Osteocyte (in vitro differentiated cells): ENCODE measurements at regions not wholly inside any gene's neighbourhood (a gene's known extent, or its start where the extent isn't known, plus 50 kb on each side); places are given as distances from the start of the nearest gene placed in this dataset.
"Not testable (repeated sequence)": the region's sequence is repeated elsewhere in the genome, so short reads cannot be mapped to it uniquely, and the experiment has no call there.

Source experiments
- DNase-seq: peaks from one replicate; pipeline ENCODE4 v3.0.0; 2021; ENCODE audit warnings: mixed read lengths; ENCODE audit not compliant: unreplicated experiment; ENCODE audit errors: extremely low spot score
- H3K27ac Mint-ChIP-seq: one replicate; pipeline ENCODE4 v1.8.0; 2021; ENCODE audit warnings: mild to moderate bottlenecking, mixed read lengths; ENCODE audit not compliant: unreplicated experiment
- H3K27me3 Mint-ChIP-seq: one replicate; pipeline ENCODE4 v1.8.0; 2021; ENCODE audit warnings: mixed read lengths; ENCODE audit not compliant: unreplicated experiment
- H3K36me3 Mint-ChIP-seq: one replicate; pipeline ENCODE4 v1.8.0; 2021; ENCODE audit warnings: mixed read lengths; ENCODE audit not compliant: unreplicated experiment
- H3K4me1 Mint-ChIP-seq: one replicate; pipeline ENCODE4 v1.8.0; 2021; ENCODE audit warnings: mixed read lengths; ENCODE audit not compliant: unreplicated experiment
- H3K4me3 Mint-ChIP-seq: one replicate; pipeline ENCODE4 v1.8.0; 2021; ENCODE audit warnings: mild to moderate bottlenecking, moderate library complexity, mixed read lengths; ENCODE audit not compliant: unreplicated experiment
- H3K9me3 Mint-ChIP-seq: one replicate; pipeline ENCODE4 v1.8.0; 2021; ENCODE audit warnings: mixed read lengths; ENCODE audit not compliant: unreplicated experiment
- TF ChIP-seq, protein P1 (sequence below): fragments of 200-600 bp; sonication (generic); IDR thresholded peaks from 2 replicates; pipeline ENCODE4 v1.5.0; 2021; ENCODE audit warnings: antibody characterized with exemption, mild to moderate bottlenecking, moderate library complexity

DNA sequence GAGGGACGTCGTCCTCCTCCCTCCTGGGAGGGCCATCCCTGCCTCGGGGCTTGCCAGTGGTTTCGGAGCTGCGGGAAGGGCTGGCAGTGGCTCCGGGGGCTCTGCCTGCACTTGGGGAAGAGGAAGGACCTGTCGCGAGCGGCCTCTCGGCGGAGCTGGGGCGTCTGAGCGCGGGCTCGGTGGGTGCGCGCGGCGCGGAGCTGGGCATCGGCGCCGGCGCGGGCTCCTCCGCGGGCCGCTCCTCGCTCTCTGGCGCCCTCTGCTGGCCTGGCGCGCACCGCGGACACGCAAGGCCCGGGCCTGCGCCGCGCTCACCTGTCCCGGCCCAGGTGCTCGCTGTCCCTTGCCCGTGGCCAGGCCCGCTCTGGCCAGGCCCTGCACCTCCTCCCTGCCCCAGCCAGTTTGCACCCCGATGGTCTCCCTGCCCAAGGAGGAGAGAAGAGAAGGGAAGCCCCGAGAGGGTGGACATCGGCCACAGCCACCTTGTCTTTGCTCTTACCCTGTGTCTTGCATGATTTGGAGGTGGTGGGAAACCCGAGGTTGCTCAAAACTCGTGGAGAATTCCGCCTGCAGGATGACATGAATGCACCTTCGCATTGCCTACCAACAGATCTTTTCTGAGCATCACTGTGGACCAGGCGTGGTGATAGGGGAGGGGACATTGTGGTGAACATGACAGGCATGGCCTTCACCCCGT, 119.2 kb downstream of the OTOP1 start:
- not testable (repeated sequence) for H3K27ac Mint-ChIP-seq, H3K9me3 Mint-ChIP-seq, H3K36me3 Mint-ChIP-seq, H3K4me1 Mint-ChIP-seq, DNase-seq
- peaks cover 21% of the 10 kb centered on the region for H3K27me3 Mint-ChIP-seq
- TF ChIP-seq, protein P1, sequence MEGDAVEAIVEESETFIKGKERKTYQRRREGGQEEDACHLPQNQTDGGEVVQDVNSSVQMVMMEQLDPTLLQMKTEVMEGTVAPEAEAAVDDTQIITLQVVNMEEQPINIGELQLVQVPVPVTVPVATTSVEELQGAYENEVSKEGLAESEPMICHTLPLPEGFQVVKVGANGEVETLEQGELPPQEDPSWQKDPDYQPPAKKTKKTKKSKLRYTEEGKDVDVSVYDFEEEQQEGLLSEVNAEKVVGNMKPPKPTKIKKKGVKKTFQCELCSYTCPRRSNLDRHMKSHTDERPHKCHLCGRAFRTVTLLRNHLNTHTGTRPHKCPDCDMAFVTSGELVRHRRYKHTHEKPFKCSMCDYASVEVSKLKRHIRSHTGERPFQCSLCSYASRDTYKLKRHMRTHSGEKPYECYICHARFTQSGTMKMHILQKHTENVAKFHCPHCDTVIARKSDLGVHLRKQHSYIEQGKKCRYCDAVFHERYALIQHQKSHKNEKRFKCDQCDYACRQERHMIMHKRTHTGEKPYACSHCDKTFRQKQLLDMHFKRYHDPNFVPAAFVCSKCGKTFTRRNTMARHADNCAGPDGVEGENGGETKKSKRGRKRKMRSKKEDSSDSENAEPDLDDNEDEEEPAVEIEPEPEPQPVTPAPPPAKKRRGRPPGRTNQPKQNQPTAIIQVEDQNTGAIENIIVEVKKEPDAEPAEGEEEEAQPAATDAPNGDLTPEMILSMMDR, result peak; percentile 67
- peak overlapping the region; percentile 54 for H3K4me3 Mint-ChIP-seq

DNA sequence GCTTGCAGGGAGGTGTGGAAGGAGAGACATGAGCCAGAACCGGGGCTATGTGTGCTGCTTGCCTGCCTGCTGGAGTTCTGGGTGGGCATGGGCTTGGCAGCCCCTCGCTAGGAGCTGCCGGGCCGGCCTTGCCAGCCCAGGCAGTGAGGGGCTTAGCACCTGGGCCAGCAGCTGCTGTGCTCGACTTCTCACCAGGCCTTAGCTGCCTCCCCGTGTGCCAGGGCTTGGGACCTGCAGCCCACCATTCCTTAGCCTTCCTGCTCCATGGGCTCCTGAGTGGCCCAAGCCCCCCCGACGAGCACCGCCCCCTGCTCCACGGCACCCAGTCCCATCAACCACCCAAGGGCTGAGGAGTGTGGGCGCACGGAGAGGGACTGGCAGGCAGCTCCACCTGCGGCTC, 111.3 kb downstream of the OTOP1 start:
- H3K27me3 Mint-ChIP-seq, result peaks cover 12% of the 10 kb centered on the region
- DNase-seq, H3K4me1 Mint-ChIP-seq, H3K9me3 Mint-ChIP-seq, H3K4me3 Mint-ChIP-seq, H3K27ac Mint-ChIP-seq, H3K36me3 Mint-ChIP-seq: not testable (repeated sequence)

DNA sequence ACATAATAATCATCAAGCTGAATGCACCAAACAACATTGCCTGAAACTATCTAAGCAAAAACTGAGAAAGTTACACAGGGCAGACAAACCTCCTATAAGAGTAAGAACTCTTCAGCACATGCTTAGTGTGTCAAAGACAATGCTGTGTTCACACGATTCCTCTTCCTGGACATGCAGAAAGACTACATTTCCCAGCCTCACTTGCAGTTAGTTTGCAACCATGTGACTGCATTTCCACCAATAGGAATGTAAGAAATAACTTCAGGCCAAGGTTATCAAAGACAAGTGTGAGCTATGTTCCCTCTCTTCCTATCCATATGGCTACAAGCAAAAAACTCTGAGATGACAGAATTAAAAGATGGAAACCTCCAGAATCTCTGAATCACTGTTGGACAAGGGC, 109.8 kb downstream of the OTOP1 start:
- H3K4me1 Mint-ChIP-seq, H3K9me3 Mint-ChIP-seq, H3K4me3 Mint-ChIP-seq, H3K27ac Mint-ChIP-seq, DNase-seq, H3K36me3 Mint-ChIP-seq, H3K27me3 Mint-ChIP-seq: not testable (repeated sequence)

DNA sequence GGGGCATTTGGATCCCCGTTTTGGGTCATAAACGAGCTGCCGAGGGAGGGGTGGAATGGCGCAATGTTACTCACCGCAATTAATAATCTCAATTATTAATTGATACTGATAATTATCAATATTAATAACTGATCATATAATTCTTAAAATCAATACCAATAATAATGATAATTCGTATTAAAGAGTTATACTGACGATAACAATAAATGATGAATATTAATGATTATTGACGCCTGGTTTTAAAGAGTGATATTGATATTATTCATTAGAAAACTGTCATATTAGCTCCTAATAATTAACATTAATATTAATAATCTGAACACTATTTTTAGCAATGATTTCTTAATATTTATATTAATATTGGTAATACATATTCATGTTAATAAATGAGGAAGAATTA, 92.4 kb downstream of the OTOP1 start:
- H3K4me1 Mint-ChIP-seq, H3K4me3 Mint-ChIP-seq, H3K27me3 Mint-ChIP-seq, H3K27ac Mint-ChIP-seq, H3K9me3 Mint-ChIP-seq, DNase-seq, H3K36me3 Mint-ChIP-seq: not testable (repeated sequence)

DNA sequence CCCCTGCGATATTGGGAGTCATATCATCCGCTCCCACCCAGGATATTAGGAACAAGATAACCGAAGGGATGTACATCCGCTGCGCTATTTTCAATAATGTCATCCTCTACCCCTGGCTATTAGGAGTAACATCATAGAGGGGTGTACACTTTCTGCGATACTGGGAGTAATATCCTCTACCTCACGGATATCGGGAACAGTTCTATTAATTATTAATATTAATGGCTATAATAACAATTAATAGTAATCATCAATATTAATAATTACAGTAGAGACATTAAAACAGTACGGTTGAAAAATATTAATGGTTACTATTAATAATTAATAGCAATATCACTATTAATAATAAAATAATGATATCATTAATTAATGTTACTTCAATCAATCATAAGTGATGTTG, 90.1 kb downstream of the OTOP1 start:
- H3K27ac Mint-ChIP-seq, H3K27me3 Mint-ChIP-seq, H3K4me1 Mint-ChIP-seq, H3K36me3 Mint-ChIP-seq, DNase-seq, H3K4me3 Mint-ChIP-seq, H3K9me3 Mint-ChIP-seq: not testable (repeated sequence)
